NCI-H82 (cell line): ENCODE measurements at regions not wholly inside any gene's neighbourhood (a gene's known extent, or its start where the extent isn't known, plus 50 kb on each side); places are given as distances from the start of the nearest gene placed in this dataset.

Experiments used
- DNase-seq: peaks from one replicate; lab custom pipeline; 2025; lab: John Stamatoyannopoulos, UW

DNA sequence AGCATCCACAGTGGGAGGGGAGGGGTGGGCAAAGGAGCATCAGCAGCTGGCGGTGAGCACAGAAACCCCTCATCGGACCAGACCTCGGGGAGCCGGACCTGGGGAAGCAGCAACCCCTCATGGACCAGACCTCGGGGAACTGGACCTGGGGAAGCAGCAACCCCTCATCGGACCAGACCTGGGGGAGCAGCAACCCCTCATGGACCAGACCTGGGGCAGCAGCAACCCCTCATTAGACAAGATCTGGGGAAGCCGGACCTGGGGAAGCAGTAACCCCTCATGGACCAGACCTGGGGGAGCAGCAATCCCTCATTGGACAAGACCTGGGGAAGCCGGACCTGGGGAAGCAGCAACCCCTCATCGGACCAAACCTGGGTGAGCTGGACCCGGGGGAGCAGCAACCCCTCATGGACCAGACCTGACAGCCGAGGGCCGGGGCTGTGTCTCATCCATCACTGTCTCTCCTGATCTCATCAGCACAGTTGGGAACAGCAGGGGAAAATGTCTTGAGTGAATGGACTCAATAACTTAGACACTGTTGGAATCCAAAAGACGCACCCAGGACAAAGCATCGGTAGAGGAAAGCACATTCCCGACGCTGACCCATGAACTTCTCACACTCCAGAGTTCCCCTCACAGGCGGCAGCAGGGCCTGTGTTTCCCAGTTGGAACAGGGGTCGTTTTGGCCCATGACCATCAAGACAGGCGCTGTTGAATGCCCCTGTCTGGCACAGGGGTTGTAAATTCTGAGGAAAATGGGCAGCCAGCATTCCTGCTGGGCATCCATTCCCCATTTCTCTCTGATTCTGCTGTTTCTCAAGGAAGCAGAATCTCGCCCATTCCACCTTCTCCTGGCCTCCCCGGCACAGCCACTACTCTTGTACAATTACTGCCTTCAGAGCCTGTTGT lies 1494.6 kb downstream of the TBC1D22A start:
- no peak for DNase-seq

DNA sequence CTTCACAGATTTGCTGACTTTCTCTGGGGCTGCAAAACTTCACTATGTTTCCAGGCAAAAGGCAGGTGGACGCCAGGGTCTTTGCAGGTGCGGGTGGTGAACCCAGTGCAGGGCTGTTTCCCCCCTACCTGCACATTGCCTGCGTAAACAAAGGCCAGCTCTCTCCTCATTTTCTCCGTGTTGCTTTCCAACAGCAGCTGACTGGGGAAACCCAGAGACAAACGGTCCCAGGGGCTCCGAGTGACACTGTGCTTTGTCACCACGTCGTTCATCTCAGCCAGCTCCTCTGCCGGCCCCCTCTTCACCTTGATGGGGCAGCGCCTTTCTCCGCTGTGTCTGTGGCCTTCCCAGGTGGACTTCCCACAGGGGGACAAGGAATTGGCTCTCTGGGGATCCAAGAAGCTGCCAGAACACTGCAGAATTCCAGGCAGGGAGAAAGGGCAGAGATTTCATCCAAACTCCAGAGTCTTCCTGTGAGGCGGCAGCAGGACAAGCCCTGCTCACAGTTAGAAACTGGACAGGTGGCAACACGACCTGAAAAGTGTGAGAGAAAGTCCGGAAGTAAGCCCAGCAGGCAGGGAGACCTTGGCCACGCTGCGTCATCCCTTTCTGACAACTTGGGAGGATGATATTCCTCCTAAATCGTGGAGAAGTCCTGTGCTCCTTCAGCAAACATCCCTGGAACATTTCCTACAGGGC lies 1493.7 kb downstream of the TBC1D22A start:
- no peak for DNase-seq

DNA sequence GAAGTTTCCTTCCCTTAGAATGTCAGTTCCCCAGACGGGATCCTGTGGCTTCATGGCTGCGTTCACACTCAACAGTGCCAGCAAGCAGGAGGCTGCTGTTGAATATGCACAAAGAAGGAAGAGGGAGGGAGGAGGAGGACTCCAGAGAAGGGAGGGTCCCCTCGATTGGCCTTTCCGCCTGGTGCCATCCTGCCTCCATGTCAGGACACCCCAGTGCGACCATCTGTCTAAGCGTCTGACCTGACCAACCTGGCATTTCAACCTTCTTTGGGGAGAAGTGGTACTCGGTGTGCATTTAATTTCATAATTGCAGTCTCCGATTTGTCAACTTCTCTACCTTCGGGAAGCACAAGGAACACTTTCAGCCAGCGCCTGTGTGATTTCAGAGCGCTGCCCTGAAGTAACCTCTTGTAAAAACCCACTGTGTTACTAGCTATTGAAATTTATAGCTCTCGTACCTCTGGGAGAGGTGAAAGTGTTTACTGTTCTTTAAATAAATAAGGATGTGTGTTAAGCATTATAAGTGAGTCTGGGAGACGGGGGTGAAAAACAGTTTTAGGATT lies 1491.9 kb downstream of the TBC1D22A start:
- no peak for DNase-seq

DNA sequence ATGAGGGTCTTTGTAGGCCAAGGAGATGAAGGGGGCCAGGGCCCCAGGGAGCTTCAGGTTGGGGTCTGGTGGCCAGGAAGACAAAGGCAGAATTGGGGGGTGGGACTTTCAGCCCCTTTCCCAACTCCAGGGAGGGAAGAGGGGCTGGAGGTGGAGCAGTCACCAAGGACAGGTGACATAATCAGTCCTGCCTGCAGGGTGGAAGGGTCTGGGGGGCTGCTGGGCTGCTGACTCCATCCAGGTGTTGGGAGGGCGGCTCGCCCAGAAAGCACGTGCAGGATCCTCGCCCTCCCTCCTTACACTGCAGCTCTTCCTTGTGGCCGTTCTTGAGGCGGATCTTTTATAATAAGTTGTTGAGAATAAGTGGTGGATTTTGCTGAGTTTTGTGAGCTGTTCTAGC lies 1491.1 kb downstream of the TBC1D22A start:
- no peak for DNase-seq

DNA sequence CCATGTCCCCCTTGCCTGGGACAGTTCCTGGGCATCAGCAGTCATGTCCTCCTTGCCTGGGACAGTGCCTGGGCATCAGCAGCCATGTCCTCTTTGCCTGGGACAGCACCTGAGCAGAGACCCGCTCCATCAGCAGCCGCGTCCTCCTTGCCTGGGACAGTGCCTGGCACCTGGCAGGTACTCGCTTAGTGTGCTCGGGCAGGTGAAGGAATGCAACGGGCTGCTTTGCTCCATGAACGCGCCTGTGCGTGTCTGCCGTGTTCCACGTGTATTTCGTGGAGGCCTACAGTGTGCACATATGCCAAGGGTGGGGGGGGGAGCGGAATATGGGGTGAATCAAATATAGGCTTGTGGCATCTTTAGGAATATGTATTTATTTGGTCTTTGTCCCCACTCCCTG lies 1490.7 kb downstream of the TBC1D22A start:
- DNase-seq, result no peak

DNA sequence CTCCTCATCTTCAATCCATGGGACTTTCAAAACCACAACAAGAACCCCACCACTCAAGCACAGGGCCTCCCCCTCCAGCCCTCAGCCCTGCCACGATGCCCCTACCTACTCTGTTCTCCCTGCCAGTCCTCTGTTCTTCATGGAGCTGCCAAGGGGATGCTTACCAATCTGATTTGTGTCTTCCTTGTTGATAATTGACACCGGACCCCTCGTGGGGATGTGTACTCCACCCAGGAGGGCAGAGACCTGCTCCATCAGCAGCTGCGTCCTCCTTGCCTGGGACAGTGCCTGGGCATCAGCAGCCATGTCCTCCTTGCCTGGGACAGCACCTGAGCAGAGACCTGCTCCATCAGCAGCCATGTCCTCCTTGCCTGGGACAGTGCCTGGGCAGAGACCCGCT lies 1489.2 kb downstream of the TBC1D22A start:
- DNase-seq, result no peak

DNA sequence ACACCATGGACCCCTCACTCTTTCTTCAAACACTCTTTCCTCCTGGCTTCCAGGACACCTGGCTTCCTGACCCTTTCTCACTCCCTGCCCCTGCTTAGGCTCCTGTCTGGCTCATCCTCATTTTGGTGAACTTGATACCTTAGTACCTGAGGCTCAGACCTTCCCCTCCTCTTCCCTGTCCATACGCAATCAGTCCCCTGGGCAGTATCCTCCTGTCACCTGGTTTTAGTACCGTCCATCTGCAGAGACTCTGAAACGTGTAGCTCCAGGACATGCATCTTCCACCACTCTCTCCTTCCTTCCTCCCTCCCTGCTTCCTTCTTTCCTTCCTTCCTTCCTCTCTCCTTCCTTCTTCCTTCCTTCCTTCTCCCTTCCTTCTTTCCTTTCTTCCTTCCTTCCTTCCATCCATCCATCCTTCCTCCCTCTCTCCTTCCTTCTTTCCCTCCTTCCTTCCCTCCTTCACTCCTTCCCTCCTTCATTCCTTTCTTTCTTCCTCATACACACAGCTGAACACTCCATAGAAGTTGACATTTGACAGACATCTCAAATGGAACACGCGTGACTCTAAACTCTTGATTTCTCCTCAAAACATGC lies 1488.6 kb downstream of the TBC1D22A start:
- DNase-seq, result no peak

DNA sequence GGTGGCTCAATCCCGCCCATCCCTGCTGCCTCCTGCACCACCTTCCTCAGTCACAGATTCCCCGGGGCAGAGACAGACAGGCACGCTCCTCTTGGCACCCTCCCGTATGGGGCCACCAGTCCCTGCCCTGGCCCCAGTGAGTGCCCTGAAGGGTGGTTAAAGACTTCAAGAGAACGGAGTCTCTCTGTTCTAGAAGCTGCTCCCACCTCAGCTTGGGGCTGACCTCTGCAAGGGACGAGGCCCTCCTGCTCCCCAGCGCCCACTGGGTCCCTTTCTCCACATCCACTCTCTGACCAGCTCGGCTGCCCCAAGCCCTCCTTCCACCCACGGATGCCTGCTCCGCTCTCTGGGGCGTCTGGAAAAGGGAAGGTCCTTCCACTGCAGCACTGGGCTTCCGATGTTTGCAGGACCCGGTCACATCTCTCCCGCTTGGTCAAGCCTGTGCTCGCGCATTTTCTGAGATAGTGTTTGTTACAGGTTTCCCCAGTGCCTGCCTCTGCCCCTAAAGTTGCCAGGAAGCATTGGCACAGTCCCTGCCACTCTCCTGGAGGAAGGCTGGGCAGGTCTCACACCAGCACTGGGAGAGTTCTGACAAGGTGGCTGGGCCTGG lies 1487.9 kb downstream of the TBC1D22A start:
- DNase-seq, result no peak

DNA sequence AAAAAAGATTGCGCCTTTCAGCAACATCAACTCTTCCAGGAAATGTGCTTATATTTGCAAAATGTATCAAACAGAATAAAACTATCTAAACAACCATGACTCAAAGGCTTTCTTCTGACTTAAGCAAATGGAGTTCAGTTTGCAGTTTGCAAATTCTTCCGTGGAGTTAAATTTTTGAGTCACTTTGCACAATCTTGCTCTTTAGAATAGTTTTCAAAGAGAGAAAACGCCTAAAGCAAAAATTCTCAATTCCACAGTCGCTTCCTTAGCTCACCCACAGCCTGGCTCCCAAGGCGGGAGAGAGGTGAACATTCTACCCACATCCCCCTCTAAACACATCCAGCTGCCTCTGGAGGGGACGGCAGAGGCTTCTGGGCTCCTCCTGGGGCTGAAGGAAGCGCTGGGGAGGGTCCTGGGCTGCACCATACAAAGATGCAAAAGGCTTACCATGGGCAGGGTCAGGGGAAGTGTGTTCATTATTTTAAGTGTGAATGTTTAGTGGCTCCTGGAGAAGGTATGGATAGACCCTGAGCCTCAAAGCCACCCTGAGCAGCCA lies 1487.3 kb downstream of the TBC1D22A start:
- no peak for DNase-seq

DNA sequence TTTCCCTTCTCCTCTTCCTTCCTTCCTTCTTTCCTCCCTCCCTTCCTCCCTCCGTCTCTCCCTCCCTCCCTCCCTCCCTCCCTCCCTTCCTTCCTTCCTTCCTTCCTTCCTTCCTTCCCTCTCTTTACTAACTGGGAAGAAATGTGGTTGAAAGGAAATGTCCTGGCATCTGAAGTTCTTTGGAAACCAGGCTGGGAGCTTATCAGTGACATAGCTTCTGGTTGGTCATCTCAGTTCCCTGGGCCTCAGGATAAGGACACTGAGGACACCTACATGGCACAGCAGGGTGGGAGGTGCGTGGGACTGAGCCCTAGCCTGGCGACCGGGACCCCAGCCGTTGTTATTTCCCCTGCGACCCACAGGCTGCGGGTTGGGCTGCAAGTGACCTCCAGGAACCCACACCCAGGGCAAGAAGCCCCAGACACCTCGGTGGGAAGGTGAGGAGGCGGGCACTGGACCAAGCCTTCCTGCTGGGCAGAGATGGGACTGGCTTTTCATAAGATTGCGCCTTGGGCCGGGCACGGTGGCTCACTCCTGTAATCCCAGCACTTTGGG lies 1486.5 kb downstream of the TBC1D22A start:
- no peak for DNase-seq

DNA sequence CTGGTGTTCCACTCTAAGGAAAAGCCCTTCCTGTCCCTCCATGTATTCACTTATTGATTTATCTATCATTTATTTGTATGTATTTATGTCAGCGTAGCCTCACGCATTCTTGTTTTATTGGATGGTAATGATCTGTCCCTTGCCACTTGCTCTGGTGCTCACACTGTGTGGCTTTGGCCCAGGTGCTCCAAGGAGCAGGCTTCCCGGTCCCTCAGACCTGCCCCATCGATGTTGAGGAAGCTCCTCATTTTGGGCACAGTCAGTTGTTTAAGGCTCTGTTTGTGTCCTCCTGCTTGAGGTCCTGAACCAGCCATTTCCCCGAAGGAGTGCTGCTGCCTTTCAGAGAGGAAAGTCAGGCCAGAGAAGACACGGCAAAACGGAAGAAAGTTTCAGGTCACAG lies 1485.4 kb downstream of the TBC1D22A start:
- no peak for DNase-seq

DNA sequence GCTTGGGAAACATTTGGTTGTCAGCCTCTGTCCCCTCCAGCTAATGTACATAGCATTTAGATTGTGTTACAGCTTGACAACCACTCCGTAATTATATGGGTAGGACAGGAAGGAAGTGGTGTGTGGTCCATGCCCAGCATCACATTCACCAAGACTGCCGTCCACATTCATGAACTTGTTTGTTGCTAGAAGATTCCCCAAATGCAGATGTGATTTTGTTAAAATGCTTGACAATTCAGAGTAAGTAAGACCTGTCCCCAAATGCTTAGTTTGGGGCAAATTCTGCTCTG lies 1482.7 kb downstream of the TBC1D22A start:
- no peak for DNase-seq

DNA sequence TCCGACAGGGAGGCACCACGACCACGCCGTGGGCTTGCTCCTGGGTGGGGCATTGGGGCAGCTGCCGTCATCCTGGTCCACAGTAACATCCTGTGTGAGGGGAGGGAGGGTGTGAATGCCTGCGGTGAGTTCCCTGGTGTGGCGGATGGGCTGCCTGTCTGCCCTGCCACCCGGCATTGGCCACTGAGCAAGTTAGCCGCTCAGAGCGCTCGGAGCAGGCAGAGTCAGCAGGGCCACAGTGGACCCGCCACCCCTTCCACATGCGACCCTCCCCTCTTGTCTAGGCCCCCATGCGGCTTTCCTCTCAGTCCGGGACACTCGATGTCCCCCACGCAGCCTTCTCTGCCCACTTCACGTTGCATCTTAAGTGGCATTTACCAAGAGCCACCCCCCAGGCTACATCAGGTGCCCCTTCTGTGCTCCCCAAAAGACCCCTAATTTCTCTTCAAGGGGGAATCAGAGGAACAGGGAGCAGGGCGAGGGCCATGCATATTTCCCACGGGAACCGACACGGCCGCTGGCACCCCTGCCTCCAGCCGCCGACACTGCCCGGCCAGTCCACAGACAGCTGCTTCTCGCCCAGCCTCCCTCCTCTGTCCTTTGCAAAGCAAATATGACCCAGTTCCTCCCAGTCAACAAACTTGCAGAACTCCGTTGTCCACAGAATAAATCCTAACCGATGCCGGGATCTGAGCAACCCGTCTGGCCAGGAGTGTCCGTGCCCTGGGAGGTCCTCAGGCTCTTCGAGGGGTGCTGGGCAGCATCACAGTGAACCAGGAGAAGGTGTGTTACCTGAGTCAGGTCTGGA lies 1482.1 kb downstream of the TBC1D22A start:
- DNase-seq, result no peak

DNA sequence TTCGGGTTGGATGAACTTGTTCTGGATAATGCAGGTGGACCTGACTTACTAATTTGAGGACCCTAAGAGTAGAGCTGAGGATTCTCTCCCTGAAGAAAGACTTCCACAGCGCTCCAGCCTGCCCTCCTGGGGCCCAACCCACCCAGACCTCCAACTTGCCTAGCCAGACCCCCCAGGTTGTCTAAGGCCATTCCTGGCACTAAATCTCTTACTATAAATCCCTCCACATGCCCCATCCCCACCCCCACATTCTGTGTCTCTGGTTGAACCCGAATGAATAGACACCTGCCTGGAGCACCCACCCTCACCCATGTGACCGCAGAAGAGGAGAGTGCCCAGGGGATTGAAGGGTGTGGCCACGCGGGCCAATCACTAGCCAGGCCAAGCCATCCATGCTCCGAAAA lies 1480.0 kb downstream of the TBC1D22A start:
- no peak for DNase-seq

DNA sequence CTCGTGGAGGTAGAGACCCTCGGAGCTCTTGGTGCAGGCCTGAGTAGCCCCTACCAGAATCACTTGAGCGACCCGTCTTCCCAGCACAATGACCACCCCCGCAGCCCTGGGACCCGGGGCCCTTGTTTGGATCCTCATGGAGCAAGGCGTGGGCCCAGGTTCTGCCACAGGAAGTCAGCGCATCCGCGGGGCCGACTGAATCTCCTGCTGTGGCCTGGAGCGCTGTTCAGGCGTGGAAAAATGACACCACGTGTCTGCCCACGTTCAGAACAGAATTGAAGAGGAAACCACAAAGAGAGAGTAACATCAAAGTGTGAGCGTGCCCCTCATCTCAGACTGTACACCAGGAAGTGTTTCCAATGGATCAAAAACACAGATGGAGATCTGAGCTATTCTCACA lies 1479.2 kb downstream of the TBC1D22A start:
- no peak for DNase-seq

DNA sequence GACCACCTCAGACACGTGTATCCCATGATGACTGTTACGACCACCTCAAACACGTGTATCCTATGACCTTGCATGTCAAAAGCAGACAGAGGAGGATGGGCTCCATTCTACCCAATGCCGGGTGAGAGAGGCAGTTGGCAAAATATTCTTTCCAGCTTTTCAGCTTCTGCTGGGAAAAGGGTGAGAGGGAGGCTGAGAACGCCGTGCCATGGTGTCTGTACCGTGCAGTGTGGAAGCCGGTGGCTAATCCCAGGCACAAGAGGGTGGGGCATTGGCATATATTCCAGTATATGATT lies 1478.4 kb downstream of the TBC1D22A start:
- DNase-seq, result no peak

DNA sequence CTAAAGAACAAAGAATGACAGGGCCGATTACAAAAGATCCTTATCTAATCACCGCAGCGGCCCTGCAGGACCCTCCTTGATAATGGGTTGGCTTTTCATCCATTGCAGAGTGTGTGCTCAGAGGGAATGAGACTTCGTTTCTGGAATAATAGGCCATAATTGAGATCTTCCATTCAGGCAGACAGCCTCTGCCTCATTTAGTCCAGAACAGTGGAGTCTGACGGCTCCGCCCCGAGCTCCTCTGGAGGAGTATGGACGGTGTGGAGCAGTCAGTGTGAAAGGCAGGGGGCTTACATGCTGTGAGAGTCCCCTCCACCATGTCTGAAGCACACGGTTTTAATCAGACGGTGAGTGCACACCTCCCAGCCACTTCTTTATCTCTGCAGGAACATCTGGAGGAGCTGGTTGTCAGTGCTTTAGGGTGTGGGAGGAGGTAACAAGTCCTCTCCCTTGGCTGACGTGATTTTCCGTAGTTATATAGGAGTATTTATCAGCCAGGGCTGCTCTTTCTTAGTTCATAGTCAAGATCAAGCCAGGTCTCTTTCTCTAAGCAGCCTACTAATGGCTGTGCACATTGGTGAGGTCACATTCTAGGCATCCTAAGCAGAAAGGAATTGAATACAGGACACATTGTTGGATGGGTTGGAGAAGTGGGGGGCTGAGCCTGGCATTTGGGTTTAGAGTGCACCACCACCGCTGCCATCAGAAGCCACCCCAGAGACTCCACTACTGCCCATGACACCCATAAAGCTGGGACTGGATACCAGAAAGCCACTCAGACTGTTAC lies 1477.9 kb downstream of the TBC1D22A start:
- DNase-seq, result no peak

DNA sequence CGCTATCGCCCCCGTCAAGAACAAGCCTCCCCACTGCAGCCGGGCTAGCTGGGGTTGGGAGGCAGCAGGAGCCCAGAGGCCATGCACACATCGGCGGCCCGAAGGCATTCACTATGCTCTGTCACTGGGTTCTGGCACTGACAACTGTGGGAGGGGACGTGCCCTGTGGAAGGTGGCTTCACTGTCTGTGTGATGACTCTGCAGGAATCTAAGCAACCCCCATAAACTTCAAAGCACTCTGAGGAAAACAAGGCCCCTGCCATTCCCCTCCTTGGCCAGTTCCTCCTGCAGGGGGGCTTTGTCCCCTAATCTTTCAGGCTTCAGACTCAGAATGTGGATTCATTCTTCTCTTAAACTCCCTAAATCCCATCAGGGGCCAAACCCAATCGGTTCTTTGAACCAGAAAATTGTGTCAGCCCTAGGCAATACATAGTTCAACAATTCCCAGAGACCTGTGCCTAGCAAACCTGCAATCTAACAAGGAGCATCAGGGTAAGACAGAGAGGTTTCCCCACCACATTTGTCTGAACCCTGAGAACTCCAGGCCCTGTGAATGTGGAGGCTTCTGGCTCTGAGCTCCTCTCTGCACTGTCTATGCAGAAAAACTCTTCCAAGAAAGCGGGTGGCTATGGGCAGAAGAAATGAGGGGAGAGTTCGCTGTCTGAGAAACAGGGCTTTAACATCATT lies 1477.2 kb downstream of the TBC1D22A start:
- no peak for DNase-seq

DNA sequence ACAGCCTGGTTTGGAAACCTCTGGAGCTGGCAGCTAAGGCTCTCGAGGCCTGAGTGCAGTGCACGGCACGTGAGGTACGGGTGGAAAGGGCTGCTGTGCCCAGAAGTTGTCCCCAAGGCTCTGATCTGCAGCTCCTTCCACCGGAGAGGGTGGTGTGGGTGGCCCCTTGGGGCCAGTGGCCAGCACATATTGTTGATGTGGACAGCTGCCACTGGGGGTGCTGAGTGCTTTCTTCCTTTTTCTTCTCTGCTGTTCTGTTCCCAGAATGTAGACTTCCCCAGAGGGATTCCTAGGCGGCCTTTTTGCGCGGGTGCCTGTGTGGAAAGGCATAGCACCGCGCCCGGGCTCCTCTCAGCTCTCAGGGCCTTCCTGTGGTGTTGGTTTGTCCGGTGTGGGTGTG lies 1476.5 kb downstream of the TBC1D22A start:
- DNase-seq, result no peak
